Right hindlimb (tissue), 1 donor: ENCODE measurements at regions not wholly inside any gene's neighbourhood (a gene's known extent, or its start where the extent isn't known, plus 50 kb on each side); places are given as distances from the start of the nearest gene placed in this dataset.

ENCODE experiments used
- DNase-seq: peaks from one replicate; pipeline ENCODE4 v3.0.0-alpha.2; 2018

GRCh38 chr10:6674291-6674690 is 94.2 kb upstream of the PRKCQ start:
- DNase-seq = peak; percentile 35

- no peak for DNase-seq
Measured at GRCh38 chr10:6671976-6672375, 91.9 kb upstream of the PRKCQ start.

- DNase-seq = no peak
Measured at GRCh38 chr10:6669269-6669859, 89.3 kb upstream of the PRKCQ start.

- peak; percentile 68 for DNase-seq
Measured at GRCh38 chr10:6667679-6668270, 87.7 kb upstream of the PRKCQ start.

- no peak for DNase-seq
Measured at GRCh38 chr10:6667150-6667549, 87.1 kb upstream of the PRKCQ start.

GRCh38 chr10:6665847-6666246 is 85.8 kb upstream of the PRKCQ start:
- DNase-seq = no peak

GRCh38 chr10:6660460-6660859 is 80.4 kb upstream of the PRKCQ start:
- DNase-seq = no peak

- DNase-seq = no peak
Measured at GRCh38 chr10:6659451-6659850, 79.4 kb upstream of the PRKCQ start.

- no peak for DNase-seq
Measured at GRCh38 chr10:6657669-6658068, 77.6 kb upstream of the PRKCQ start.

- DNase-seq = no peak
Measured at GRCh38 chr10:6657196-6657595, 77.1 kb upstream of the PRKCQ start.

- DNase-seq = no peak
Measured at GRCh38 chr10:6654571-6654970, 74.5 kb upstream of the PRKCQ start.

- DNase-seq = no peak
Measured at GRCh38 chr10:6650586-6650985, 70.5 kb upstream of the PRKCQ start.

GRCh38 chr10:6649903-6650302 is 69.8 kb upstream of the PRKCQ start:
- DNase-seq = no peak

- DNase-seq = no peak
Measured at GRCh38 chr10:6648894-6649720, 69.0 kb upstream of the PRKCQ start.

- DNase-seq = no peak
Measured at GRCh38 chr10:6647811-6648526, 67.9 kb upstream of the PRKCQ start.

- DNase-seq = no peak
Measured at GRCh38 chr10:6643962-6644361, 63.9 kb upstream of the PRKCQ start.

- DNase-seq = no peak
Measured at GRCh38 chr10:6642876-6643275, 62.8 kb upstream of the PRKCQ start.

- DNase-seq = no peak
Measured at GRCh38 chr10:6640433-6641040, 60.5 kb upstream of the PRKCQ start.

GRCh38 chr10:6637053-6637452 is 57.0 kb upstream of the PRKCQ start:
- no peak for DNase-seq

- DNase-seq = no peak
Measured at GRCh38 chr10:6635784-6636183, 55.7 kb upstream of the PRKCQ start.
